NOMO-1 treated with dmso at 0.1 percent for 144 hours (cell line): ENCODE measurements at regions not wholly inside any gene's neighbourhood (a gene's known extent, or its start where the extent isn't known, plus 50 kb on each side); places are given as distances from the start of the nearest gene placed in this dataset.

Experiments used
- DNase-seq: peaks from one replicate; lab custom pipeline; 2025; ENCODE audit not compliant: unreplicated experiment; lab: John Stamatoyannopoulos, UW

DNA sequence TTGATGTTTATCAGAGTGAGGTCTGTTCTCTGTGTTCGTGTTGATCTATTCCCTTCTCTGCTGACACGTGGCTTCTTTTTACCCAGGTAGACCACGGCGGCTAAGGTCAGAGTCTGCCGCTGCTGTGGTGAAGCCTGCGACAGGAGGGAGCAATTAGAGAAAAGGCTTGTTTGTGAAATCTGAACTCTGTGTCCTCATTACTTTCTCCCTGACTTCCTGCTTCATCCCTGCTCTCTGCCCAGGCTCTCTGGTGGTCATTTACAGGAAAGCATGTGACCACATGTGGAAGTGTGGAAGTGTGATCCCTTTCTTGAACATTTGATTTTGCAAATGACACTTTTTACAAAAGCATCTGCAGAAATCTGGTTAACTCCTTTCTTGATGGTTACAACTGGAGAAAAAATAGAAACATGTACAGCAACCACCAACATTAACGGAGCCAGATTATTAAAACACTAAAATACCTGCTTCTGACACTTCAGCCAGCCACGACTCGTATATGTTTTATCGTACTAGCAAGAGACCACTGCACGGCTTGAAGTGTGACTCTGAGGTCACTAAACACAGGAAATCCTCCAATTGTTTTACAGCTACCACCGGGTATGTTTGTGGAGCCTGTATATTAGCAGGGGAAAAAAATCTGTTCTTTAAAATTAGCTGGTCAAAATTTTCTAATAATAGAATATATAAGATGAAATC, 388.6 kb upstream of the TMPO start:
- DNase-seq: no peak

DNA sequence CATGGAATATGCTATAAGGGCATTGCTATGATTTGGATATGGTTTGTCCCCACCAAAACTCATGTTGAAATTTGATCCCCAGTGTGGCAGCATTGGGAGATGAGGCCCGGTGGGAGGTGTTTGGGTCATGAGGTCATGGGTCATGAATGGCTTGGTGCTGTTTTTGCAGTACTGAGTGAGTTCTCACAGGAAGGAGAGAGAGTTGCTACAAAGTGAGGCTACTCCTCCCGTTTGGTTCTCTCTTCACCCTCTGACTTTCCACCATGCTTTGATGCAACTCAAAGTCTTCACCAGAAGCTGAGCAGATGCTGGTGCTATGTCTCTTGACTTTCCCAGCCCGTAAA, 388.1 kb upstream of the TMPO start:
- no peak for DNase-seq

DNA sequence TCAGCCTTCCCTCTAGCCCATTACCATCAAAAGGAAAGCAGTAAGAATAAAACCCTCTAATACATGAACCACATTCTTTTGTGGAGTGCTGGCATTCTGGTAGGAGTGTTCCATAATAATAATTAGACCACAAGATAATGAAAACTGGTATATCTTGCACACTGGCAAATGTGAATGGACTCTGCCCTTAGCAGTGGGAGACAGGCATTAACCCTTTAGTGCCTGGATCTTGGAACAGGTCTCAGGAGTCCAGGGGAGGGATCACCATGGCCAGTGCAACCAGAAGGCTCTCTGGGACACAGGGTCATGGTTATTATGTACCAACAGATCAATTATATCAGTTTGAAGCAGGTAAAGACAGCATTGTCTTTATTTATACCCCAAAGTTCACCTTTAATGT, 387.5 kb upstream of the TMPO start:
- no peak for DNase-seq

DNA sequence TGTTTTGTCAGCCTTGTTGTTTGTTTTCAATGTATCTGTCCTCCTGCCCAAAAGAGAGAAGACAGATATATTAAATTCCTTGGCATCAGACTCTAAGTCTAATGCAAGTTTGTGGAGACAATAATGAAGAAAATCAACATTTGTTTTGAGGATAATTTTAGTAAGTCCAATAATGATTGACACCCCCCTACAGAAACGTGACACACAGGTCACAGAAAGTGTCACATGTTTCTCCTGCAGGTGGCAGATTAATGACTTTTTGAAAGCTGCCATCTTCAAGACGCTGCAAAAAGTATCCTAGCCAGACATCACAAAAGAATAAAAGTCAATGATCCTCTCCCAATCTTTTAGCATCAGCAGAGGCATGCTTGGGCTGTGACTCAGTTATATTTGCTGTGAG, 378.8 kb upstream of the TMPO start:
- no peak for DNase-seq

DNA sequence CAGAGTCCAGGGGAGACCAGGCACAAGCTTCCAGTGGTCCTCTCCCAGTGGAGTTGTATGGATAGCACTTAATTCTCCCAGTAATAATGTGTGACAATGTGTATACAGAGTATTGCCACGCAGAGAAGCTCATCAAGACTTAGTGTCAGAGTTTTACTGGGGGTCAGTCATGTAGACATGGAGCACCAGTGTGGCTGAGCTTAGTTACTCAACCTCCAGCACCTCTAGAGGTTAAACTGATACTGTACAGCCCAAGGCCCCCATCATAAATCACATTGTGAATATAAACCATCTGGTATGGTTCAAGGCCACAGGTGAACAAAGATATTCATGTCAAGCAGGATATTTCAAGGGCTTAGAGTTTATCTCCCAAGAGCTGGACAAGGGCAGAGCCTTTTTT, 378.1 kb upstream of the TMPO start:
- DNase-seq: no peak

DNA sequence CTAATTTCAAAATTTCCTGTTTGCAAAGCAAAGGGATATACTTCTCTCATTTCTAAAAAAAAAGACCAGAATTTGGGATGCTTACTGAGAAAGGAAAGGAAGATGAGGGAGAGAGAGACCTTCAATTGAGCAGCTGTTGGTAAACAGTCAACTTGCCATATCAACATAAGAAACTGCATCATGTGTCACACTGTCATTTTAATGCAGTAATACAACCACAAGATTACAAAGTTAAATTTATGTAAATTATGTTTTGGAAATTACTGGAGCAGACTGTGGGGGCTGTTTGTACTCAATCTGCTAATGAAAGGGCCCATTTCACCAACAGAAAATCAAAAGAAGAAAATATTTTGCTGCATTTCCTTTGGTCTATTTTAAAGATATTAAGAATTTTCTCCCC, 370.4 kb upstream of the TMPO start:
- no peak for DNase-seq

DNA sequence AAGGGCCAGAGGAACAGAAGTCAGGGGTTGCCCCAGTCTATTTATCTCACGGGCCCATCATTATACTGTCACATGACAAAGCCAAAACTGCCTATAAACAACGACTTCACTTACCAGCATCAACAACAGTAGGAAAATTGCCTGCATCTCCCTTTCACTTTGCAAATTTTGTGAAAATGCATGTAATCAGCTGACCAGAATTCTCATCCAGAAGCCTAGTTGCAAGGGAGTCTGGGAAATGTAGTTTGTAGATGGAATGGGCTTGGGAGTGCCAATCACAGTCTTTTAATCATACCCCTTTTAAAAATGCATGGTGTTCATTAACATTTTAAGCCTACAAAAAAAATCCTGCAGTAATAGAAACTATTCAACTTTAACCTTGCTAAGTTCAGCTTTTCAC, 369.3 kb upstream of the TMPO start:
- no peak for DNase-seq

DNA sequence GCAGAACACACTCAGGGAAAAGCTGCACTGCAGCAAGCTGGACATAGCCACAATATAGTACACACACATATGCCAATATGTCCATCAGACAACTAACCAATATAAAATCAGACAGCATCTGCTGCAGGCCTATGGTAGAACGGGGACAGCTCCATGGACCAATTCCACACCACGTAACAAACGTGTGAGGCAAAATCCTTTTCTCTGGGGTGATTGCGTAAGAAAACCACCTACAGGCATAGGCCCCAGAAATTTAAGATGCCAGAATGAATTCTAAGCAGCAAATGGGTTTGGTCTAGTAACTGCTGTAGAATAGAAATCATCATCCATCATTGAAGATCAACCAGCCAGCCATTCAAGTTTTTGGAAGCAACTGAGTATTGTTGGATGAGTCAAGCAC, 368.9 kb upstream of the TMPO start:
- no peak for DNase-seq

DNA sequence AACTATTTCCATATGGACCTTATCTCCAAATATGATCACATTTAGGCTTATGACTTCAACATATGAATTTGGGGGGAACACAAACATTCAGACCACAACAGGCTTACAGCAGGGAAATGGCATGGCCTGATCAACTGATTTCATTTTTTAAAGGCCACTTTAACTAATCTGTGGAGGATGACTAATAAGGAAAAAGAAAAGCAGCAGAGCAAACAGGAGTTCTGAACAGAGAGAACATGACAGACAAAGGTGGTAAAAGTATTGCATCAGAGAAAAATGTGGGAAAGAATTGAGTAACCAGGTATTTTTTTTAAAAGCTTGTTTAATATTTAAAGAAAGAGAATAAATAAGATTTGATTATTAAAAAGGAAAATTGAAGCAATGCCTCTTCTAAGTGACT, 366.1 kb upstream of the TMPO start:
- DNase-seq: no peak

DNA sequence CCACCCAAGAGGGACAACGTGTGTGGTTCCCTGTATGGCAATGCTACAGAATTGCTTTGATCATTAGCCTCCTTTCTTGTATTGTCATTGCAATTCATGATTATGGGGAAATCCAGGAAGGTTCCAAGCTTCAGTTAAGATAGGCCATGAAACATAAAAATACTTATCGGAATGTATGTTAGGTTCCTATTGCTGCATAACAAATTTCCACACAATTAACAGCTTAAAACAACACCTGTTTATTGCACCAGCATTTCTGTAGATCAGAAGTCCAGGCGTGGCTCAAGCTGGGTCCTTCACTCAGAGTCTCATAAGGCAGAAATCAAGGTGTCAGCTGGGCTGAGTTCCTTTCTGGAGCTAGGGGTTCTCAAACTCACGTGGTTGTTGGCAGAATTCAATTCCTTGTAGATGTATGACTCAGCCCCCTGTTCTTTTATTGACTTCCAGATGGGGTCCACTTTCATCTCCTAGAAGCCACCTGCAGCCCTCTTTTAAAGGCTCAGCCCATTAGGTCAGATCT, 365.6 kb upstream of the TMPO start:
- DNase-seq: no peak

DNA sequence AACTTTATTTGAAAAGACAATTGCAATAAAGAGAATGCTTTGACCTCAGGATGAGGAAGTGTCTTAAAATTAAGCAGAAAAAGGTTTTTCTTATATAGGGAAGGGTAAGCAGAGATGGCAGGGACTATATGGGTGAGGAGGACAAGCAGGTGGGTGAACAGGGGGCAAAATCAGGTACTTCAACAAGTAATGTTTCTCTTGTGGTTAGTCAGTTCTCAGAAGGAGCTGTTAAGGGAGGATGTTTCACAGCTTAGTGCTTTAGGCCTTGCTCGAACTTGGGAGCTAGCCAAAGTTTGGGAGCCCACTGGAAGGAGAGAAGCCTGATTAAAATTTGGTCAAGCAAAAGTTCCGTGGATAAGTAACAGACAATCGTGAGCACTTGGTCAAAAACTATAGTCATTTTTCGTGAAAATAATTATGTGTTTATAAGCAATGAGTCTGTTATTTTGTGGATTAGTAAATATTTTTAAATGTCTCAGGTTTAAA, 364.2 kb upstream of the TMPO start:
- no peak for DNase-seq

DNA sequence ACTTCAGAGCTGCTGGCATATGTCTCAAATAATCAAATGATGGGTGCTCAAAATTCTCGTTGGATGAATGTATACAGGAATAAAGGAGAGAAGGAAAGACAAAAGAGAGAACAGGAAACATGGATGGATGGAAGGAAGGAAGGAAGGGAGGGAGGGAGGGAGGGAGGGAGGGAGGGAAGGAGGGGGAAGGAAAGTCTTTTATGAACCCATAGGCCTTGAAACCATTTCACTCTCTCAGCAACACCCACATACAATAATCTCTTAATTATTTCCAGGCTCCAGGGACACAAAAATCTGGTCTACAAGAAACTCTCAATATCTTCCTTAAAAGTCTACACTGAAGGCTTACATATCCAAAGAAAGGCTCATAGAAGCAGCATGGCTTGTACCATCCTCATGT, 363.4 kb upstream of the TMPO start:
- no peak for DNase-seq

DNA sequence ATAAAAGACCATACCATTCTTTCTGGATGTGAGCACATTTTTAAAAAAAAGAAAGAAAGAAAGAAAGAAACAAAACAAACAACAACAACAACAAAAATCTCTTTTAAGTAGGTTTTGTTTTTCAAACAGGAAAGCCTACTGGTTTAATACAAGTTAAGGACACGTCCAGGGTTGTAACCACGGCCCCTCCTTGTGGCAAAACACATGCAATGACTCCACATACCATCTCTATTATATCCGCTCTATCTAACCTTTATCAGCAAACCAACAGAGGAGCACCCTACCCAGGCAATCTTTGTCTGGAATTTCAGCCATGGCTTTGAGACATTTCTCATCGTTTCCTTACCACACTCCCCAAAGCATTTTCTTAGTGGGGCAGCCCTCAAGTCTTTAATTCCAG, 360.5 kb upstream of the TMPO start:
- no peak for DNase-seq

DNA sequence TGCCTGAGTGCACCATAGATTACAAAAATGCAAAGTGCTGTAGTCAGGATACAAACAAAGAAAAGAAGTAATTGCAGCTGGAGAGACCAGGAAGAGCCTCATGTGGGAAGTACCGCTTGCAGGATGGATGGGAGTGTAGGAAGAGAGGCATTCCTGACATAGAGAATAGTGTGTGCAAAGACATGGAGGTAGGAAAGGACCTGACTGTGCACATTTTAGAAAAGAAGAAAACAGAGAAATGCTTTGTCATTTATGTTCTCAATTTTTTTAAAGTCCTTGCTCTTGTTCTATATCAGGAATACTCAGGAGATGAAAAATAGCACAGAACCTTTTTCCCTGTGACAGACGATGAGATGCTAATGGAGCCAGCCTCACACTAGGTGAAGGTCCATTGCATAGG, 358.7 kb upstream of the TMPO start:
- DNase-seq: no peak

DNA sequence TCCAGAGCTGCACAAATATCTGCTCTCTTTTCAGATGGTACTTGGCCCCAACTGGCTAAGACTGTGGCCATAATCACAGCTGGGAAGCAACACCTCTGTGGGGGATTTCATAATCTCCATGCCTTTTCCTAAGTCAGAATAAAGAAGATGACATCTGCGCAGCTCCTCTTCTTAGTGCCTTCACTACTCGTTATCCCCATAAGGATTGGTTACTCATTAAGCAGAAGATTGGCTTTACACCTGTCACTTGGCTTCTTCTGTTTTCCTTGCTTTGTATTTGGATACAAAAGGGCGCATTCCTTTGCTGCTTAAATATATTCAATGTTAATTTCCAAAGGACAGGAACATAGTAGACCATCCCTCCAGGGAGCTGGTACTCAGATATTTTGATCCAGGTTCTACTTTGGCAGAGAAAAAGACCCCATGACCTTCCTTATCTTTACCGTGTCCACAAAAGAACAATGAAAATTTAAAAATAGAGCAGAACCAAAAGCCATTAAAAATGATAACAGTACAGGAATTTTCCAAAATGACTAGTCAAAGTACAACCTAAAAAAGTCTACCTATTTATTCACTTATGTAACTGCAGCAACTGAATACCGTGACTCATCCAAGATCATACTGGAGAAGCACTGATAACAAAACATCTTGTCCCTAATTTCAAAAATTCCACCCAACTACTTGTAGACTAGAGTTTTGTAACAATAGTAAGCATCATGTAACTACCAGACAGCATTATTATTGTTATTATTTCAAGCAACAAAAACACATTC, 352.3 kb upstream of the TMPO start:
- DNase-seq: no peak

DNA sequence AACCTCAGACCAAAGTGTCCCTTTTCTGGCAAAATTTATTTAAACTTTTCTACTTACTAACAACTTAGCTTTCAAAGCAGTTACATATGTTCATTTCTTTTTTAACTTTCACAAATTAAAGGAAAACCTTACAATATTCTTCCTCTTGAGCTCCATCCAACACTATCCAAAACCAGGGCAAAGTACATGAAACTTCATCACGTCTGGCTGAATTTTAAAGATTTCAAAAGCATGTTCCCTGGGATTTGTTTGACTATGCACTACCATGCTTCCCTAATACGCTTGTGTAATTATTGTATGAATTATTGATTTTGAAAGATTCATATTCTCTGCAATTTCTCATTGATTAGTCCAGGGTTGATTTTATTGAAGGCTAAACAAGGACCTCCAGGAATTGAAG, 343.1 kb upstream of the TMPO start:
- DNase-seq: no peak

DNA sequence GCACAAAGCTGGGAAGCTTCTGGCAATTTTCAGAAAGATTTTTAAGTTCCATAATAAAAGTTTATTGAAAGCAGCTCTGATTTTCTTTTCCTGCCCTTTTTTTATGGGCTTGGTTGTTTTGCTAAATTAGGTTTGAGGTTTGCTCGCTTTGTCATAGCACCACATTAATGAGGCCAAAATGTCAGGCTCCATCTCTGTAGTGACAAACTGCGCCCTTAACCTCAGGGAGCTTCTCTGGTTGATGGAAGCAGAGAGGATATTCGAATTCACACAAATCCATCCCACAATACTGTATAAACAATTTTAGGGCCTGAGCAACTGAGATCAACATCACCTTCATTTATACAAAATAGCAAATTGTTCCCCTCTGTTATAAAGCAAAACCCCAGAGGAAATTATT, 342.6 kb upstream of the TMPO start:
- DNase-seq: no peak

DNA sequence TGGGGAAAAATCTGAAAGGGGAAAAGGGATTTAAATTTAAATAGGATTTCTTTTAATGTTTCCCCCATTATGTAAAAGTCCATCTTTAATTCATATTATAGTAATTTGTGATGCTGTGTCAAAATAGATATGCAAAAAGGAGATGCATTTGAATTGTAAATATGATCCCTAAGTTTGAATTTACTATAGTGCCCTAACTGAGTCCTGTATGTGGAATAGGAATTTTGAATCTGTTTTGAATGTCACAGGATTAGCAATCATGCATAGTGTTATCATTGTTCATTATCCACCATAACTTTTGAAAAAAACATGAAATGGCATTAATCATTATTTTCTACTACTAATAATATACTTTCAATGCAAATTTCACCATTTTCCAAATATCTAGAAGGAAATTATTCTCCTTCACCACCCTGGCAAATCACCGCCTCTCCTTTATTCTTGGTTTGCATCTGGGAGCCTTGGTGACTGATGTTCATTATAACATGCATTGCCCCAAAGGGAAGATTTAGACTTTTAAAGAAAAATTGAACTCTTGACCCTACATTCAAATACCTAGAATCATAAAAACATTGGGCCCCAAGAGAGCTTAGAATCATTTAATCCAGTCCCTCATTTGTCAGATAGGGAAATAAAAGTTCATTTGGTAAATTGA, 341.5 kb upstream of the TMPO start:
- no peak for DNase-seq

DNA sequence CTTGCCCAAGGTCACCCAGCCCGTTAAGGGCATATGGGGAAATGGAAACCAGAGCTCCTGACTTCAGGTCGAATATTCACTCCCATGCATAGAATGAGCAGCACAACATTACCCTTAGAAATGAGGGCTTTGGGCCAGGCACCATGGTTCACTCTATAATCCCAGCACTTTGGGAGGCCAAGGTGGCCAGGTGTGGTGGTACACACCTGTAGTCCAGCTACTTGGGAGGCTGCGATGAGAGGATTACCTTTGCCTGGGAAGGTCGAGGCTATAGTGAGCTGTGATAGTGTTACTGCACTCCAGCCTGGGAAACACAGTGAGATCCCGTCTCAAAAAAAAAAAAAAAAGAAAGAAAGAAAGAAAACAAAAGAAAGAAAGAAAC, 341.0 kb upstream of the TMPO start:
- DNase-seq: no peak

DNA sequence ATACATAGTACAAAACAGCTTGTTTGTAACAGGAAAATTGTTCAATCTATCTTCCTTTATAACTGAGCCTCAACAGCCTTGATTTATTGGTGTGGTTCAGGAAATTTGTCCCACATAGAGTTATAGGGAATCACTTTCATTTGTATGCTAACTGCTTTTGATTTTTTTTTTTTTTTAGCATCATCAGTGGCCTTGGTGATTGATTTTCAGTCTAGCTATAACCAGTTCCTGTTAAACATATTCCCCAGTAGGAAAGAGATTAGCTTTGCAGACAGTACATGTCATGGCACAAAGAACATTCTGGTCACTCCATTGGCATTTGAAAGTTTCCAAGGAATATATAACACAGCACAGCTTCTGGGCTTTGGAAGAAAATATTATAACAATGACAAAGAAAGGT, 337.3 kb upstream of the TMPO start:
- no peak for DNase-seq

DNA sequence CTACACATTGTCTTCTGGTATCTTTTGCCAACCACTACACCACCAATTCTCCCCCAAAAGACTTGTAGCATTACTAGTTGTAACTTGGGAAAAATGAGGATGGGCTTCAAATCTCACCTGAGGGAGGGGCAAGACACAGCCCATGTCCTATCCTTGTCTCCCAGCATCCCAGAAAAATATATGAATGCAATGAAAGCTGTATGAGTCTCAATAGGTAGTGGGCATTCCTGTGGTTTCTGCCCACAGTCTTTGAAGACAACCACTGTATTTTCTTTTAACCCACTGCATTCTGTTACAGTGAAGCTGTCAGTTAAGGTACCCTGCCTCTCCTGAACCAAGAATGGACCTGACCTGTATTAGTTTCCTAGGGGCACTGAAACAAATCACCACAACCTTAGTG, 336.2 kb upstream of the TMPO start:
- DNase-seq: no peak

DNA sequence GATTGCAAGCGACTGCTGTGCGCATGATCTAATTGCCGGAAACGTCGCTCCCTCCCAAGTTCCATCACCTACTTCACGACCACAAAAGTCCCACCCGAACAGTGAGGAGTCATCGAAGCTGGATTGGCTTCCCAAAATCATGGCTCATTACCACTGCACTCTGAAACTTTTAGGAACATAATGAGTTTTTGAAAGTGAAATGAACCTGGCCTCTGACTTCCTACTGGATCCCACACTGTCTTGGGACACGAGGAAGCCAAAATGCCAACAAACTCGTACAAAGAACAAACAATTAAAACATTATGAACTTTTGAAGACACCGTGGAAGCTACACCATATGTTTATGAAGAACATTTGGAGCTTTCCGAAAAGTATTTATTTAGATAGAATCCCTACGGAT, 334.8 kb upstream of the TMPO start:
- no peak for DNase-seq
